ENCODE measurements at regions not wholly inside any gene's neighbourhood (a gene's known extent, or its start where the extent isn't known, plus 50 kb on each side); places are given as distances from the start of the nearest gene placed in this dataset.

DNA sequence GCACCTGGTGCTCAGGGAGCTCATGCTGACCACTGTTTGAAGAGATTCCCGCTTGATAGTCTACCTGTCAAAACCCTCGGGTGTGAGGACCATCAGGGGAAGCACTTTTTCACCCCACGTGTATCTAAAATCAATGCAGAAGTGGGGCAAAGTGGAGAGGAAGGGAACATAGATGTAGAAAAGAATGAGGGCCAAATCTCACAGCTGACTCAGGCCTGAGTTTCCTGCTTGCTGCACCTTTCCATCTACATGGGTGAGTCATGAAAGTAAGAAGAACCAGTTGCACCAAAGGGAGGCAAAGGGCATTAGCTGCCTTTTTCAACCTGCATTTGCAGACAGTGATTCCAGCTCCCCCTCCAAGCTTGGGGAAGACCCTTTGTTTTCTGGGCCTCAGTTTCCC, 100.2 kb upstream of the MYCN start:
- DNase-seq (ENCODE audit: low read depth in 1 of 2, low spot score in 1 of 2) (no peak), FAIRE-seq (no peak), ATAC-seq (no peak)
- Histone ChIP-seq H3K9me3 (no peaks in the 10 kb centered on the region), H3K27ac (no peak overlapping the region), H3K4me2 (no peak overlapping the region), H3K4me3 (no peak overlapping the region), H3K4me1 (no peaks in the 10 kb centered on the region)
- TF ChIP-seq NR3C1 (IDR thresholded peaks at IDR 0.05) (no peak), SREBF2 (IDR thresholded peaks at IDR 0.05) (no peak), MAZ (IDR thresholded peaks at IDR 0.05; ENCODE audit: borderline replicate concordance, low read depth, low read length) (no peak), RARB (CRISPR knock-in tag; IDR thresholded peaks at IDR 0.05) (no peak), RFX5 (IDR thresholded peaks at IDR 0.05) (no peak), CHD2 (IDR thresholded peaks at IDR 0.05; ENCODE audit: low read length, partially characterized antibody) (no peak), POLR2AphosphoS2 (conservative IDR thresholded peaks at IDR 0.05; ENCODE audit: low read length) (no peak)
- TF ChIP-seq, protein P1, sequence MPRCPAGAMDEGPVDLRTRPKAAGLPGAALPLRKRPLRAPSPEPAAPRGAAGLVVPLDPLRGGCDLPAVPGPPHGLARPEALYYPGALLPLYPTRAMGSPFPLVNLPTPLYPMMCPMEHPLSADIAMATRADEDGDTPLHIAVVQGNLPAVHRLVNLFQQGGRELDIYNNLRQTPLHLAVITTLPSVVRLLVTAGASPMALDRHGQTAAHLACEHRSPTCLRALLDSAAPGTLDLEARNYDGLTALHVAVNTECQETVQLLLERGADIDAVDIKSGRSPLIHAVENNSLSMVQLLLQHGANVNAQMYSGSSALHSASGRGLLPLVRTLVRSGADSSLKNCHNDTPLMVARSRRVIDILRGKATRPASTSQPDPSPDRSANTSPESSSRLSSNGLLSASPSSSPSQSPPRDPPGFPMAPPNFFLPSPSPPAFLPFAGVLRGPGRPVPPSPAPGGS (IDR thresholded peaks at IDR 0.05), result no peak
- TF ChIP-seq, protein P2, sequence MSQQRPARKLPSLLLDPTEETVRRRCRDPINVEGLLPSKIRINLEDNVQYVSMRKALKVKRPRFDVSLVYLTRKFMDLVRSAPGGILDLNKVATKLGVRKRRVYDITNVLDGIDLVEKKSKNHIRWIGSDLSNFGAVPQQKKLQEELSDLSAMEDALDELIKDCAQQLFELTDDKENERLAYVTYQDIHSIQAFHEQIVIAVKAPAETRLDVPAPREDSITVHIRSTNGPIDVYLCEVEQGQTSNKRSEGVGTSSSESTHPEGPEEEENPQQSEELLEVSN (IDR thresholded peaks at IDR 0.05; ENCODE audit: borderline replicate concordance, low read depth), result no peak
- ChIA-PET POLR2A (no interaction called here), CTCF (no interaction called here)
- 13% methylated on average over 3 of the region's 3 CpGs for WGBS (ENCODE audit: missing lambda C conversion rate)

DNA sequence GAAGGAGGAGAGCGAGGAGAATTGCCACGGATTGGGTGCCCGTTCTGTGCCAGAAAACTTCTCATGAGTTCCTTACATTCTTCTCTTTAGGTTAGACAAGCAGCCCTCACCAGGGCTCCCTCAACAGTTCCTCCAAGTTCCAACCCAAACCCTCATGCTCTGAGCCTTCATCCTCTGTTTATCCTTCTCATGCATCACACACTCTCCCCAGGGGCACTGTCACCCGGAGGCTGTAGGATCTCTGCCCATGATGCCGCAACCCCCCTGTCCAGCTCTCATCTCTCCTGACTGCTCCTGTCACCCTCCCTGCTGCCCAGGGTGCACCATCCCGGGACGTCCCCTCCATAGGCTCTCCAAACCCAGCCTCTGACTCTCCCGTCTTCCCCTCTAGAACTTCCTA, 99.4 kb upstream of the MYCN start:
- Histone ChIP-seq H3K4me1 (no peaks in the 10 kb centered on the region), H3K4me2 (no peak overlapping the region), H3K9me3 (no peaks in the 10 kb centered on the region), H3K4me3 (no peak overlapping the region), H3K27ac (no peak overlapping the region)
- no peak for FAIRE-seq
- POLR2A ChIA-PET, result no interaction called here
- 53% methylated on average over 8 of the region's 8 CpGs for WGBS (ENCODE audit: missing lambda C conversion rate)
- no peak for TF ChIP-seq TP53 (CRISPR knock-in tag; IDR thresholded peaks at IDR 0.05)
- no peak for TF ChIP-seq MAX (IDR thresholded peaks at IDR 0.05)
- no peak for TF ChIP-seq ZC3H11A (IDR thresholded peaks at IDR 0.05)
- no peak for TF ChIP-seq ESRRA (IDR thresholded peaks at IDR 0.05; ENCODE audit: borderline replicate concordance, low read length)
- TF ChIP-seq CBX2 (IDR thresholded peaks at IDR 0.05; ENCODE audit: borderline replicate concordance, low read depth), result no peak
- TF ChIP-seq RNF2 (IDR thresholded peaks at IDR 0.05; ENCODE audit: borderline replicate concordance, low read depth), result no peak
- TF ChIP-seq USF2 (IDR thresholded peaks at IDR 0.05), result no peak
- no peak for TF ChIP-seq RCOR1 (IDR thresholded peaks at IDR 0.05; ENCODE audit: low read depth, low read length)
- TF ChIP-seq ELK1 (IDR thresholded peaks at IDR 0.05; ENCODE audit: low read depth, low read length), result no peak
- no peak for TF ChIP-seq RAD21 (conservative IDR thresholded peaks at IDR 0.05 in 1 of 2, IDR thresholded peaks at IDR 0.05 in 1 of 2)
- TF ChIP-seq NFE2L2 (conservative IDR thresholded peaks at IDR 0.05; ENCODE audit: low read length), result no peak
- TF ChIP-seq RFX5 (IDR thresholded peaks at IDR 0.05), result no peak
- TF ChIP-seq FOXS1 (CRISPR knock-in tag; IDR thresholded peaks at IDR 0.05), result no peak
- TF ChIP-seq, protein P1 (IDR thresholded peaks at IDR 0.05), result no peak
- TF ChIP-seq MAZ (IDR thresholded peaks at IDR 0.05; ENCODE audit: borderline replicate concordance, low read depth, low read length), result no peak
- no peak for TF ChIP-seq TFCP2L1 (CRISPR knock-in tag; IDR thresholded peaks at IDR 0.05)
- no peak for DNase-seq (ENCODE audit: low read depth in 1 of 2, low spot score in 1 of 2)
- no peak; a peak in 1 of 6 replicates for ATAC-seq
- CTCF ChIA-PET, result no interaction called here

All from A549 (cell line).